Body of pancreas (tissue), 4 donors: ENCODE measurements at regions not wholly inside any gene's neighbourhood (a gene's known extent, or its start where the extent isn't known, plus 50 kb on each side); places are given as distances from the start of the nearest gene placed in this dataset.

Source experiments
- POLR2A ChIP-seq, 3 donors: fragments of 450-650 bp; IDR thresholded peaks; one replicate each; pipeline ENCODE4 v1.6.1; 2016; ENCODE audit warnings: antibody characterized with exemption in 3 of 3, mild to moderate bottlenecking in 2 of 3
- TF ChIP-seq, protein P1 (sequence below), 7 experiments: fragments of 450-650 bp in 4 of 7; fragments of 200-600 bp in 3 of 7; sonication (generic) in 3 of 7; IDR thresholded peaks; one replicate each; pipeline ENCODE4 v1.5.1; 2016 to 2019; ENCODE audit warnings: antibody characterized with exemption in 7 of 7

DNA sequence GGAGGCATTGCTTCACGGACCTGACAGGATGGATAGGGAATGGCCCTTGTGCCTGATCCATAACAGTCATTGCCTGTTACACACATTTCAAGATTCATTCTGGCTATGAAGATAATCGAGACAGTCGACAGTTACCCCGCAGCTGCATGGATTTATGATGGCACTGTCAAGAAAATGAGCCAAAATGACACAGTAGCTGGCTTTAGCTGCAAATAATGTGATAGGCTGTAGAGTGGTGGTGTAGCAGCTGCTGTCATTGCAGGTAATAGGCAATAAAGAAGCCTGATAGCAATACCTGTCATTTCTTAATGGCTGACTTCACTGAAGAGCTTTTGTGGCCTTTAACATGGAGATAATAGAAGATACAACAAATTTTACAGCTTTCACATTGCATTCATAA, 1085.2 kb upstream of the ARRDC3 start:
- TF ChIP-seq, protein P1, sequence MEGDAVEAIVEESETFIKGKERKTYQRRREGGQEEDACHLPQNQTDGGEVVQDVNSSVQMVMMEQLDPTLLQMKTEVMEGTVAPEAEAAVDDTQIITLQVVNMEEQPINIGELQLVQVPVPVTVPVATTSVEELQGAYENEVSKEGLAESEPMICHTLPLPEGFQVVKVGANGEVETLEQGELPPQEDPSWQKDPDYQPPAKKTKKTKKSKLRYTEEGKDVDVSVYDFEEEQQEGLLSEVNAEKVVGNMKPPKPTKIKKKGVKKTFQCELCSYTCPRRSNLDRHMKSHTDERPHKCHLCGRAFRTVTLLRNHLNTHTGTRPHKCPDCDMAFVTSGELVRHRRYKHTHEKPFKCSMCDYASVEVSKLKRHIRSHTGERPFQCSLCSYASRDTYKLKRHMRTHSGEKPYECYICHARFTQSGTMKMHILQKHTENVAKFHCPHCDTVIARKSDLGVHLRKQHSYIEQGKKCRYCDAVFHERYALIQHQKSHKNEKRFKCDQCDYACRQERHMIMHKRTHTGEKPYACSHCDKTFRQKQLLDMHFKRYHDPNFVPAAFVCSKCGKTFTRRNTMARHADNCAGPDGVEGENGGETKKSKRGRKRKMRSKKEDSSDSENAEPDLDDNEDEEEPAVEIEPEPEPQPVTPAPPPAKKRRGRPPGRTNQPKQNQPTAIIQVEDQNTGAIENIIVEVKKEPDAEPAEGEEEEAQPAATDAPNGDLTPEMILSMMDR (IDR thresholded peaks at IDR 0.05) = no peak
- TF ChIP-seq POLR2A (IDR thresholded peaks at IDR 0.05) = no peak
